WTC11 (cell line): ENCODE measurements at regions not wholly inside any gene's neighbourhood (a gene's known extent, or its start where the extent isn't known, plus 50 kb on each side); places are given as distances from the start of the nearest gene placed in this dataset.

Experiments
- CREB1 ChIP-seq: sonication (generic); formaldehyde crosslinking; IDR thresholded peaks from 2 replicates; pipeline ENCODE4 v1.8.0; 2023; ENCODE audit warnings: mild to moderate bottlenecking, missing genetic modification reagents
- CTCF ChIP-seq: fragments of 200-600 bp; IDR thresholded peaks from 2 replicates; pipeline ENCODE4 v1.8.0; 2022; ENCODE audit warnings: antibody characterized with exemption
- E2F1 ChIP-seq: sonication (generic); formaldehyde crosslinking; IDR thresholded peaks from 2 replicates; pipeline ENCODE4 v1.8.0; 2022; ENCODE audit warnings: mild to moderate bottlenecking, missing genetic modification reagents
- ELF4 ChIP-seq: sonication (generic); formaldehyde crosslinking; IDR thresholded peaks from 2 replicates; pipeline ENCODE4 v1.8.1; 2022; ENCODE audit warnings: low read depth, mild to moderate bottlenecking, moderate library complexity, missing genetic modification reagents
- ESRRA ChIP-seq: sonication (generic); formaldehyde crosslinking; IDR thresholded peaks from 2 replicates; pipeline ENCODE4 v1.8.1; 2022; ENCODE audit warnings: mild to moderate bottlenecking, missing genetic modification reagents, borderline replicate concordance
- ETV6 ChIP-seq: sonication (generic); formaldehyde crosslinking; IDR thresholded peaks from 2 replicates; pipeline ENCODE4 v1.8.1; 2022; ENCODE audit warnings: mild to moderate bottlenecking, missing genetic modification reagents
- FOXJ3 ChIP-seq: sonication (generic); formaldehyde crosslinking; IDR thresholded peaks from 2 replicates; pipeline ENCODE4 v1.9.0; 2021; ENCODE audit warnings: missing genetic modification reagents, mild to moderate bottlenecking, borderline replicate concordance
- MAX ChIP-seq: sonication (generic); formaldehyde crosslinking; IDR thresholded peaks from 2 replicates; pipeline ENCODE4 v1.8.0; 2022; ENCODE audit warnings: mild to moderate bottlenecking, missing genetic modification reagents
- MYBL2 ChIP-seq: sonication (generic); formaldehyde crosslinking; IDR thresholded peaks from 2 replicates; pipeline ENCODE4 v1.8.1; 2023; ENCODE audit warnings: mild to moderate bottlenecking, moderate library complexity, missing genetic modification reagents
- NR2C2 ChIP-seq: sonication (generic); formaldehyde crosslinking; IDR thresholded peaks from 2 replicates; pipeline ENCODE4 v1.8.0; 2022; ENCODE audit warnings: mild to moderate bottlenecking, missing genetic modification reagents
- SP1 ChIP-seq: sonication (generic); formaldehyde crosslinking; conservative IDR thresholded peaks from 2 replicates; pipeline ENCODE4 v1.8.1; 2022; ENCODE audit warnings: missing genetic modification reagents
- TP53 ChIP-seq: sonication (generic); formaldehyde crosslinking; IDR thresholded peaks from 2 replicates; pipeline ENCODE4 v1.8.1; 2023; ENCODE audit warnings: mild to moderate bottlenecking, missing genetic modification reagents
- TF ChIP-seq, protein P1 (sequence below): sonication (generic); formaldehyde crosslinking; IDR thresholded peaks from 2 replicates; pipeline ENCODE4 v1.8.1; 2023; ENCODE audit warnings: mild to moderate bottlenecking, moderate library complexity, missing genetic modification reagents

GRCh38 chr4:33616121-33616520 is 2628.2 kb downstream of the ARAP2 start:
- TF ChIP-seq CTCF (no peak), ESRRA (CRISPR knock-in tag) (no peak), MAX (no peak), E2F1 (no peak), TP53 (CRISPR knock-in tag) (no peak), FOXJ3 (CRISPR knock-in tag) (no peak), NR2C2 (CRISPR knock-in tag) (no peak), SP1 (CRISPR knock-in tag) (no peak), CREB1 (CRISPR knock-in tag) (no peak), ETV6 (CRISPR knock-in tag) (no peak), ELF4 (CRISPR knock-in tag) (no peak), MYBL2 (CRISPR knock-in tag) (no peak)
- TF ChIP-seq, protein P1, sequence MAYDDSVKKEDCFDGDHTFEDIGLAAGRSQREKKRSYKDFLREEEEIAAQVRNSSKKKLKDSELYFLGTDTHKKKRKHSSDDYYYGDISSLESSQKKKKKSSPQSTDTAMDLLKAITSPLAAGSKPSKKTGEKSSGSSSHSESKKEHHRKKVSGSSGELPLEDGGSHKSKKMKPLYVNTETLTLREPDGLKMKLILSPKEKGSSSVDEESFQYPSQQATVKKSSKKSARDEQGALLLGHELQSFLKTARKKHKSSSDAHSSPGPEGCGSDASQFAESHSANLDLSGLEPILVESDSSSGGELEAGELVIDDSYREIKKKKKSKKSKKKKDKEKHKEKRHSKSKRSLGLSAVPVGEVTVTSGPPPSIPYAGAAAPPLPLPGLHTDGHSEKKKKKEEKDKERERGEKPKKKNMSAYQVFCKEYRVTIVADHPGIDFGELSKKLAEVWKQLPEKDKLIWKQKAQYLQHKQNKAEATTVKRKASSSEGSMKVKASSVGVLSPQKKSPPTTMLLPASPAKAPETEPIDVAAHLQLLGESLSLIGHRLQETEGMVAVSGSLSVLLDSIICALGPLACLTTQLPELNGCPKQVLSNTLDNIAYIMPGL (CRISPR knock-in tag), result no peak
